Eye (tissue), 1 donor: ENCODE measurements at regions not wholly inside any gene's neighbourhood (a gene's known extent, or its start where the extent isn't known, plus 50 kb on each side); places are given as distances from the start of the nearest gene placed in this dataset.
A peak's percentile ranks its signal among the peaks of the same experiment; 100 is the strongest.
"Not testable (repeated sequence)": the region's sequence is repeated elsewhere in the genome, so short reads cannot be mapped to it uniquely, and the experiment has no call there.

Experiments used
- DNase-seq: peaks from one replicate; pipeline ENCODE4 v3.0.0-alpha.2; 2015

DNA sequence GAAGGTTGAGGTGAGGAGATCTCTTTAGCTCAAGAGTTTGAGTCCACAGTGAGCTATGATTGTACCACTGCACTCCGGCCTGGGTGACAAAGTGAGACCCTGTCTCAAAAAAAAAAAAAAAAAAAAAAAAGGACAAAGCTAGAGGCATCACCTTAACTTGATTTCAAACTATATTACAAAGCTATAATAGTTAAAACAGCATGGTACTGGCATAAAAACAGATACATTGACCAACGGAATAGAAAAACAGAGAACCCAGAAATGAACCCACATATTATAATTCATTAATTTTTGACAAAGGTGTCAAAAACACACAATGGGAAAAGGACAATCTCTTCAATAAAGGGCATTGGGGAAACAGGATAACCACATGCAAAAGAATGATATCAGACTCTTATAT lies 50.8 kb upstream of the MBOAT1 start:
- no peak for DNase-seq

DNA sequence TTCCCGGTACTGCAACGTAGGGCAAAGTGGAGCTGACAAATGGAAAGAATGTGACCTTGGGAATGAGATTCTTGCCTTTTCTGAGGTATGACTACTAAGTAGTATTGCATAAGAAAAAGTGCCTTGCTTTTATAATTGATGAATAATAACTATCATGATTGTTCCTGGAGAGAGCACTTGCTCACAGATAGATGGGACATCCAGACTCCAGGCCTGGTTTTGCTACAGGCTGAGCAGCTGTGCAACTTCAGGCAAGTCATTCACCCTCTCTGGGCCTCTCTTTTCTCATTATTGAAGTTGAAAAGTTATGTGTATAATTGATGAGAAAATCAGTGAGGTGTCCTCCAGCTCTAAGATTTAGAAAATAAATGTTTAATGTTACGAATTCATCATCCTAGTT lies 53.6 kb upstream of the MBOAT1 start:
- DNase-seq = no peak

DNA sequence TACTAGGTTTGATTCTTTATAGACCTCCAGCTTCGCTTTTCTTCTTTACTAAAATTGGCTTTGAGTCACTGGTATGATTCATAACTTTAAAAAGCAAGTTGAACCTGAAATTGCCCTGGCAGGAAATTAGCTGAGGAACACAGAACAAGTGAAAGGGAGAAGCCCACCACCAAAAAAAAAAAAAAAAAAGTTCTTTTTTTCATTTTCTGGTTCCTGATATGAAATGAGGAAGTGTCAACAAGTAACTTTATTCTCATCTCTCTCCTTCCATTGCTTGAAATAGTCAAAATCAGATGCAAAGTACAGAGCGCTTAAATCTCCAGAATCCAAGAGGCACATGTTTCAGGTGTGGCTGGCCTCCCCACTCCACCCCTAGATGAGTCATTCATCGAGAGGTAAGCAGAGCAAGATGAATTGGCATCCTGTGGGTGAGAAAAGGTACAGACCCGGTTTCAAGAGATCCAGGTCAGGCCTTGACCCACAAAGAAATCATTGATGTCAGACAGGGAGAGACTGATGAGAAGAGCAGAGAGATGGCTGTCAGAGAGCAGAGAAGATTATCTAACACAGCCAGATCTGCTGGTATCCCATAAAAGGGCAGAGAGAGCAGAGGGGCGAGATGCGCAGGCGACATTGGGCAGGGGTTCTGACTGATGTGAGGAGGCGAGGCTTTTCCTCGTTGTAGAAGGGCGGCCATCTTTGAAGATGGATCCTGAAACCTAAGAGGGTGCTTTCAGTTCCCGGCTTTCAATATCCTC lies 54.8 kb upstream of the MBOAT1 start:
- no peak for DNase-seq

DNA sequence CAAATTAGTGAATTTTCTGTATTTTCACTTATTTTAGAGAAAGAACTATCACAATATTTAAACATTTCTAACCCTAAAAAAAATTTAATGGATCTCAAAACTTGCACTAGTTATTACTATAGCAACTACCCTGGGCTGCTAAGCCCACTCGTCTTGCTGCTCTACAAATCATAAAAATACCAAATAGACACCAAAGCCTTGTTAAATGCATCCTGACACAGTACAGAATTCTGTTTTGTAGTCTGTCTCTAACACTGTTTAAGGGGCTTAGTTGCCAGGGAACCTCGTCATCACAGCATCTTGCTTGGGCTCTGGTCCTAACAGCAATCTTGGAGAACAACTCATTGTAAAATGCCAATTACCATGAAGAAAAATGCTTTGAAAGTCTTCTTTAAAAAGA lies 56.9 kb upstream of the MBOAT1 start:
- no peak for DNase-seq

DNA sequence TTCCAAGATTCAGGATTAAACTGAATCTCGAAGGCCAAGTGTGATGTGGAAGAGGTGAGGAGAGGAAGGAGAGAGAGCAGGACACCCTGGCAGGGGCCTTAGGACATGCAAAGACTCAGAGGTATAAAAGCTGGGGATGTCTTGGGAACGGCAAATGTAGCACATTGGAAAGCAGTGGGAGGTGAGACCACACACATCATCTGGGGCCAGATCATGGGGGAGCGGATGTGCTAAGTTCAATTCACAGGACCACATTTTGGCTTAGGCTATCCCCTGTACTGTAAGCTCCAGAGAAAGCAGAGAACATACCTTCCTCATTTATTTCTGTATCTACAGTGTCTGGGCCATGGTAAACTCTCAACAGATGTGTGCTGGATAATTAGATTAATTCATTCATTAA lies 59.5 kb upstream of the MBOAT1 start:
- no peak for DNase-seq

DNA sequence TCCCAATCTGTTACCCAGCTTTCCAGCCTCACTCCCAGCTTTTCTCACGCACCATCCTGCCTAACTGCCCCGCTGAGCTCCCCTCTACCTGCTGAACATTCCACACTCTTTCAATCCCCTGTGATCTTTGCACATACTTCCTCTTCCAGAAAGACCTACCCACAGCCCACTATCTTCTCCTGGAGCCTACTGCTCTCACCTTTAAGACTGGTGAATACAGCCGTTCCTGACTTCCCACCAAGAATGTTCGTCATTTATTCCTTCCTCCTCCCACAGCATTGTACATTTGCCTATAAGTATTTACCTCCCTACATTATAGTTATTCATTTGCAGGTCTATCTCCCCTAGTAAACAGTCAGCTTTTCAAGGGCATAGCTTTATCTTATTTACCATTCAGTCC lies 61.9 kb upstream of the MBOAT1 start:
- no peak for DNase-seq

DNA sequence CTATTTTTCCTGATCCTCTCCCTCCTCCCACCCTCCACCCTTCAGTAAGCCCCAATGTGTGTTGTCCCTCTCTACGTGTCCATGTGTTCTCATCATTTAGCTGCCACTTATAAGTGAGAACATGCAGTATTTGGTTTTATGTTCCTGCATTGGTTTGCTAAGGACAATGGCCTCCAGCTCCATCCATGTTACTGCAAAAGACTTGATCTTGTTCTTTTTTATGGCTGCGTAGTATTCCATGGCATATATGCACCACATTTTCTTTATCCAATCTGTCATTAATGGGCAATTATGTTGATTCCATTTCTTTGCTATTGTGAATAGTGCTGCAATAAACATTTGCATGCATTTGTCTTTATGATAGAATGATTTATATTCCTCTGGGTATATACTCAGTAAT lies 63.6 kb upstream of the MBOAT1 start:
- not testable (repeated sequence) for DNase-seq

DNA sequence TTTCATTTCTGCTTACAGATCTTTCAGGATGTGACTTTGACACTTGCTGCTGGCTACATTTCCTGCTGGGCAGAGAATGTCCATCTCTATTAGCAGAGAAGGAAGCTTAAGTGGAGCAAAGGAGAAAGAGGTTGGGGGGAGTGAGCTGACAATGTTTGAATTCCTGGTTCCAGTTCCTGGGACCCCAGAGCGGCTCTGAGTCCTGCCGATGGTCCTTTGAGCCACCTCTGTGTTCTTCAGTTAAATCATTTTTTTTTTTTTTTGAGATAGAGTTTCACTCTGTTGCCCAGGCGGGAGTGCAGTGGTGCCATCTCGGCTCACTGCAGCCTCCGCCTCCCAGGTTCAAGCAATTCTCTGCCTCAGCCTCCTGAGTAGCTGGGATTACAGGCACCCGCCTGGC lies 65.5 kb upstream of the MBOAT1 start:
- DNase-seq = not testable (repeated sequence)

DNA sequence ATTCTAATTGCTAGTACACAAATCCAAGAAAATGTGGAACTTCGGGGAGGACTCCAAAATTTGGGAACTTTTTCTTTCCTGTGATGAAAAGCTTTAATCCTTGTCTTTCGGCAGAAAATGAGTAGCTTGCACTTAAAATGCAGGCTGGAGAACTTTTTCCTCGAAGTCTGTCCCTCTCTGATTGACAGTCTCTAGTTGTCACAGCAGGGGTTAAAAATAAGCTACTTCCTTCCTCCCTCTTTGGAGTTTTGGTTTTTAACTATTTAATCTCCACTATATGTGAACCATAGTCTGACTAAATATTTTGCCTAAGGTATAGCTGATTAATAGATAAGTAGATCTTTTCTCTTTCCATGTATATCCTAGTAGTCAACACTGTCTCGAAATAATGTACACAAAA lies 66.8 kb upstream of the MBOAT1 start:
- DNase-seq = no peak

DNA sequence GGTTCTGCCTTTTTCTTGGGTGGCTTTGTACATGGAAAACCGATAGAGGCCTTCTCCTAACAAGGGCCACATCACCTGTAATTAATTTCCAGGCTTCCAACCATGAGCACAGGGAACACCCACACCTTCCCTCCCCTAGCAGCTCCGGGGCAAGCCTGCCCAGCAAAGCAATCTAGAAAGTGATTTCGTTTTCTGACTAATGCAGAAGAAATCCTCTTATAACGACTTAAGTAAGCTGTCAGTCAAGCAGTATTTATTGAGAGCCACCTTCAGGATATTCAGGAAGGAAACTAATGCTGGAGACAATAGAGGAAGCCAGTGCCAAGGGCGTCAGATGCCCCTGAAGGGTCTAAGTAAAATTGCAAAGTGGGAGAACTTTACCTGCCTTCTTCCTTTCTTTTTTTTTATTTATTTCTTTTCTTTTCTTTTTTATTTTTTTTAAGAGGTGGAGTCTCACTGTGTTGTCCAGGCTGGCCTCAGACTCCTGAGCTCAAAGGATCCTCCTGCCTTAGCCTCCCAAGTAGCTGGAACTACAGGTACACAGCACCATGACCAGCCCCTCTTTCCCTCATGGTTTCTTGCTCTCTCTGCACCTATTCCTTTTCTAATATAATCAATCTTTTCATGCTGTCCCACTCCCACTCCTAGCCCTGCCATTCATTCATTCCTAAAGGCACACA lies 67.5 kb upstream of the MBOAT1 start:
- DNase-seq = no peak

DNA sequence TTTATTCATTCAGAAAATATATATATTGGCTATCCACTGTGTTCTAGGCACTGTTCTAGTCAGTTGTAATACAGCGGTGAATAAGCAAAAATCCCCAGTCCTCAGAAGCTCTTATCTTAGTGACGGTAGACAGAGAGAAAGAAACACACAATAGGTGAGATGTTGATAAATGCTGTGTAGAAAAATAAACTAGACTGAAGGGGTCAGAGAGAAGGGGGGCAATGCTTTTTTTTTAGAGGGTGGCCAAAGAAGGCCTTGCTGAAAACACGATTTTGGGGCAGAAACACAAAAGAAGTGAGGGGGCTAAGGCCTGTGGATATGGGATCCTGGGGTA lies 68.0 kb upstream of the MBOAT1 start:
- no peak for DNase-seq

DNA sequence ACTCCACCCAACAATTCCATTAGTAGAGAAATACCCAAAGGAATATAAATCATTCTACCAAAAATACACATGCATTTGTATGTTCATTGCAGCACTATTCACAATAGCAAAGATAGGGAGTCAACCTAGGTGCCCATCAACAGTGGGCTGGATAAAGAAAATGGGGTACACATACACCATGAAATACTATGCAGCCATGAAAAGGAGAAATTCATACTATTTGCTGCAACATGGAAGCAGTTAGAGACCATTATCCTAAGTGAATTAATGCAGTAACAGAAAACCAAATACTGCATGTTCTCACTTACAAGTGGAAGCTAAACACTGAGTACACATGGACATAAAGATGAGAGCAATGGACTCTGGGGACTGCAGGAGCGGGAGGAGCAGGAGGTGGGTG lies 72.4 kb upstream of the MBOAT1 start:
- DNase-seq = no peak

DNA sequence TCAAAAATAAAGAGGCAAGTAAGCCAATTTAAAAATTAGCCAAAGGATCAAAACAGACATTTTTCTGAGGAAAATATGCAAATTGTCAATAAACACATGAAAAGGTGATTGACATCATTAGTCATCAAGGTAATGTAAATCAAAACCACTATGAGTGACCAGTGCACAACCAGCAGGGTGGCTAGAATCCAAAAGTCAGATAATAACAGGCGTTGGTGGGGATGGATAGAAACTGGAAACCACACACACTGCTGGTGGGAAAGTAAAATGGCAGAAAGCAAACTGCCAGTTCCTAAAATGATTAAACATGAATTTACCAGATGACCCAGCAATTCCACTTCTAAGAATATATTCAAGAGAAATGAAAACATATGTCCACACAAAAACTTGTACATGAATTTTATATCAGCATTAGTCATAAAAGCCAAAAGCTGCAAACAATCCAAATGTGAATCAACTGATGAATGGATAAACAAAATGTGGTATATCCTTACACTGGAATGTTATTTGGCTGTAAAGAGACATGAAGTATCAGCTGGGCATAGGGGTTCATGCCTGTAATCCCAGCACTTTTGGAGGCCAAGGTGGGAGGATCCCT lies 74.8 kb upstream of the MBOAT1 start:
- DNase-seq = peak; percentile 8

DNA sequence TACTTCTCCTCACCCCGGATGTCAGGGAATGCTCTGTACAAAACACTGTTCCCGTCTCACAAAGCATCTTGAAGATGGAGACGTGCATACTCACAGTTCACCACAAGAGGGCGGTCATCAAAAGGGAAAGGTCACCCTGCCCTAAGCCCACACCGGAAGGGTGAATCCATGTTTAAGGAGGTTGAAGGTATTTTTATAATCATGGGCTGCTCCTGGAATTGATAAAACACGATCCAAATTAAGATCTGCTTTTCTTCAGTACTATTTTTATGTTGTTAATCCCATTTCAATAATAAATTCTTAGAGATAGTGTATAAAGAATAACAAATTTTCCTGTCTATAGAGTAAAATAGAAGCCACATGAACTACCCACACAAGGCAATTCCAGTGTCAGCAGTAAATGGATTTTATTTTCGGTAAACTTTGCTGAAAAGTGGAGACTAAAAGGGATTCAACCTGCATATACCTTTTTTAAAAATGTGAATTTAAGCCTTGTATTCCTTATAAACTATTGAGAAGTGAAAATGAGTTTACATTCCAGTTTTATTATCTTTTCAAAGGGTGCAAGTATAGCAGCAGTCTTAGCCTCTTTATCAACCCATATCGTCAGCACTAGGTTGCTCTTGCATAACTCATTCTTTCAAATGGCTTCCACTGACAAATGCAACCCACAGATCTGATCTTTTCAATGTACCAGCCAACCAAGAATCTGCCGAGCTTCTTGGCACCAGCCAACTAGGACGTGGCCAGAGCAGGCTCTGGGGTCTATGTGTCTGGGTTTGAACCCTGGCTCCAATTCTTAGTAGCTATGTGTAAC lies 79.7 kb upstream of the MBOAT1 start:
- DNase-seq = peak; percentile 94

DNA sequence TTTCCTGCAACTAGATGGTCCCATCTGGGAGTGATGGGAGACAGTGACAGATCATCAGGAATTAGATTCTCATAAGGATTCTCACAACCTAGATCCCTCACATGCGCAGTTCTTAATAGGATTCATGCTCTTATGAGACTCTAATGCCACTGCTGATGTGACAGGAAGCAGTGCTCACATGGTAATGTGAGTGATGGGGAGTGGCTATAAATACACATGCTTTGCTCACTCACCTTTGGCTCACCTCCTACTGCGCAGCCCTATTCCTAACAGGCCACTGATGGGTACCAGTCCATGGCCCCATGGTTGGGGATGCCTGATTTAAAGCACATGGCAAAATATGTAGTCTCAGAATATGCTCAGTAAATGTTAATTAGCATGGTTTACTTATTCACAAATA lies 80.6 kb upstream of the MBOAT1 start:
- no peak for DNase-seq

DNA sequence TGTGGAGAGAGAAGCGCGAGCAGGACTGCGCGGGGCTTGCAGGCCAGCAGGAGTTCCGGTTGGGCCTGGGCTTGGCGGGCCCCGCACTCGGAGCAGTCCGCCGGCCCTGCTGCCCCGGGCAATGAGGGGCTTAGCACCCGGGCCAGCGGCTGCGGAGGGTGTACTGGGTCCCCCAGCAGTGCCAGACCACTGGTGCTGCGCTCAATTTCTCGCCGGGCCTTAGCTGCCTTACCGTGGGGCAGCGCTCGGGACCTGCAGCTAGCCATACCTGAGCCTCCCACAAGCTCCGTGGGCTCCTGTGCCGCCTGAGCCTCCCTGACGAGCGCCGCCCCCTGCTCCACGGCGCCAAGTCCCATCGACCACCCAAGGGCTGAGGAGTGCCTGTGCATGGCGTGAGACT lies 89.0 kb upstream of the MBOAT1 start:
- DNase-seq = no peak

DNA sequence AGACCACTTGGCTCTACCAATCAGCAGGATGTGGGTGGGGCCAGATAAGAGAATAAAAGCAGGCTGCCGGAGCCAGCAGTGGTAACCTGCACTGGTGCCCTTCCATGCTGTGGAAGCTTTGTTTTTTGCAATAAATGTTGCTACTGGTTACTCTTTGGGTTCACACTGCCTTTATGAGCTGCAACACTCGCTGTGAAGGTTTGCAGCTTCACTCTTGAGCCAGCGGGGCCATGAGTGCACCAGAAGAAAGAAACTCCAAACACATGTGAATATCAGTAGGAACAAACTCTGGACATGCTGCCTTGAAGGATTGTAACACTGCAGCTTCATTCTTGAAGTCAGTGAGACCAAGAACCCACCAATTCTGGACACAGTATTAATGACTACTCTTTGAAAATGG lies 89.9 kb upstream of the MBOAT1 start:
- no peak for DNase-seq

DNA sequence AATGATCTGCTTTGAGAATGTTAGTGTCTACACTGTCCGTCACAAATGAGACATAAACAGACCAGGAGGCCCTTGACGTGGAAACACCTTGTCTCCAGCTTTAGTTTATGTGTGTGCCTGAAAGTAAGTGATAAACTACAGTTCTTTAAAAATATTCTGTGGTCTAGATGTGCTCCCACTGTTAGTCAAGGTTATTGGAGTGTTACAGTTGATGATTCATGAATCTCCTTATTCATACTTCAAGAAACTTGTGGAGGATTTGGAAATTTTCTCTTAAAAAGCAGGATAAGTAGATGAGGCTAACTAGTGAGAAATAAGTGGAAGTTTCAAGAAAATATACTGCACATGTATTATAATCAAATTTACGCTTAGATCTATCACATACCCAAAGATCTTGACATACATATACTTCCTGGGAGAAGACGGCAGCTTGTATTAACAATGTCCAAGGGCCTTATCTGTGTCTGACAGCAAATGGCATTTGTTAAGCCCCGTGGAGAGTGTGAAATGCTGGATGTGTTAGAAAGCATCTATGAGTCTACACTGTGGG lies 90.5 kb upstream of the MBOAT1 start:
- DNase-seq = no peak

DNA sequence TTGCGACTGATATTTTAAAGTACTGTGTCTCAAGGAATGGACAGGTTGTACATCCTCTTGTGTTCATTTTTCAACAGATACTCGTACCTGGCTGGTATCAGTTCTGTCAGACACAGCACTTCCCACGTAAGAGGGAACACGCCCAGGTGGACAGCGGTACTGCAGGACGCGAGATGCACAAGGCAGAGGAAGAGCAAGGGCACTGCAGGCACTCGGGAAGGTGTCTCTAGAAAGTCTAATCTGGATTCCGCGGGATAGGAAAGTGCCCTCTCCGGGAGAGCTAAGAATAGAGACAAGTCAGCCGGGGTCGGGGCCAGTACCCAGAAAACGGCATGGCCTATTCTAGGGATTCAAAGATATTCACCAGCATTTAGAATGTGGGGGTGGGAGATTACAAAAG lies 94.2 kb upstream of the MBOAT1 start:
- no peak for DNase-seq

DNA sequence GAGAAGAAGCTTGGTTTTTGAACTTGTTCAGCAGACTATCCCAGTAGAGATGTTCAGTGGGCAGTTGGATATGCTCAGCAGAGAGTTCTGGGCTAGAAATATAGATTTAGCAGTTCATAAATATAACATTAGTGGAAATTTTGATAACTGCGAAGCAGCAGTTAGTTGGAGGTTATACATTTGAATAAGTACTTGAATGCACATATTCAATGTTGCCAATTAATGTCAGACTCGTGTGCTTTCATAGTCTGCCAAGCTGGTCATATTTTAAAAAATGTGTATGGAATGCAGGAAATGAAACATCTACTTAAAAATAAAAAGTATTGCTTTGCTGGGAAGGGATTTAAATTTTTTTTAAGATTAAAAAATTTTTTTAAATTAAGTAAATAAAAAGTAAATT lies 92.5 kb upstream of the E2F3 start:
- no peak for DNase-seq

DNA sequence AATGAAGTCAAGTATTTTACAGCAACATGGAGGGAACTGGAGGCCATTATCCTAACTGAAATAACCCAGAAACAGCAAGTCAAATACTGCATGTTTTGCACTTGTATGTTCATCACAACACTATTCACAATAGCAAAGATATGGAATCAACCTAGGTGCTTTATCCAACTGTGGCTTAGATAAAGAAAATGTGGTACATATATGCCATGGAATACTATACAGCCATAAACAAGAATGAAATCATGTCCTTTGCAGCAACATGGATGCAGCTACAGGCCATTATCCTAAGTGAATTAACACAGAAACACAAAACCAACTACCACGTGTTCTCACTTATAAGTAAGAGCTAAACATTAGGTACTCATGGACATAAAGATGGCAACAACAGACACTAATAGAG lies 91.5 kb upstream of the E2F3 start:
- DNase-seq = no peak

DNA sequence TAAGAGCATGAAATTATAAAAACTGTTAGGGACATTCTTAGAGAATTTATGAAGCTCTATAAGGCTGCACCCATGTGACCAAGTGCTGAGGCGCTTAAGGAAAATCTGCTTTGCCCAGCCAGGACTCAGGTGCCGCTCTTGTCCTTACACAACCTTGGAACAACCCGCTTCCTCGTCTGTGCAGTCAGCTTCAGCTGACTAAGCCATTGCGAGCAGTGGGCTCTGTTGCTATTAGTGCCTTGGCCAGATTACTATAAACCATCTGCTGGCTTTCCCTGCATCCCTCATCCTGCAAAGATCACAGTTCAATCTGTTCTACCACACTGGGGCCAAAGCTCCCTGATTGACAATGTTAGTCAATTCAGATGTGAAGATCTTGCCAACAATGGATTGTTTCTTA lies 89.1 kb upstream of the E2F3 start:
- no peak for DNase-seq

DNA sequence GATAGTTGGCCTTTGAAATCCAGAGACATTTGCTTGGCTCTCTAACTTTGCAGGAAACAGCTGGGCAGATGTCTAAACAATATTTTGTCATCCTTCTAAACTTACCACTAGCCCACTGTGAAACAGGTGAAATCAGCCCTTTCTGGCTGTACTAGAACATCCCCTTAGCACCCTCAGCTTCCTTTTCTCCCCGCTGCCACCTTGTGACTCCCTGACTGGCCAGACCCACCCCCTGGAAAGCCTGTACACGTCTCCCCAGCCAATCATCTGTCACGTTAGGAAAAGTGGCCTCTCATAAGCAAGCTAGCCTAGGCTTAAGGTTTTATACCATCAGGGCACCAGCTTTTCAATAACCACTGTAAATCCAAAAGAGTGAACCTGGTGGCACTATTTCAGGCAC lies 88.6 kb upstream of the E2F3 start:
- DNase-seq = no peak
